Stimulated activated naive CD4-positive, alpha-beta T cell (primary cell): ENCODE measurements at regions not wholly inside any gene's neighbourhood (a gene's known extent, or its start where the extent isn't known, plus 50 kb on each side); places are given as distances from the start of the nearest gene placed in this dataset.

Source experiments
- DNase-seq, 6 experiments: peaks; one replicate each; lab custom pipeline; 2025; lab: John Stamatoyannopoulos, UW

- no peak for DNase-seq
Measured at GRCh38 chr3:72434296-72434695, 413.9 kb downstream of the SHQ1 start.

- no peak for DNase-seq
Measured at GRCh38 chr3:72432246-72432645, 416.0 kb downstream of the SHQ1 start.

- no peak for DNase-seq
Measured at GRCh38 chr3:72429589-72430353, 418.5 kb downstream of the SHQ1 start.

DNA sequence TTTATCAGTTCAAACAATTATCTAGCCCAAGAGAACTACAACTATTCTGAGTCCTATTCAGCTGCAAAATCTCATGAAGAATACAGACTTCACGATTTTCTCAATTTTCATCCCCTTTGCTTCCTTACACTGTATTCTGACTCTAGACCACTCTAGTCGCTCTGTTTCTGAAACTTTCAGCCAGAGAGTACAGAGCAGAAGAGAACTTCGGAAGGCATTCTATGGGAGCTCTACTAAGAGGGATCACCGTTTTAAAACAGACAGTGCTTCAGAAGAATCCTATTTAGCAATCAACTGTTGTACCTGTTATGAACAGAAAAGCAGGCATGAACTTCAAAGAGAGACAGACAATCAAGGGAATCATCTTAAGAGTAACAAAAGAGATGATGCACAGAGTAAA, 419.4 kb downstream of the SHQ1 start:
- no peak for DNase-seq

- no peak for DNase-seq
Measured at GRCh38 chr3:72427624-72428023, 420.6 kb downstream of the SHQ1 start.

- no peak for DNase-seq
Measured at GRCh38 chr3:72426618-72427397, 421.4 kb downstream of the SHQ1 start.

DNA sequence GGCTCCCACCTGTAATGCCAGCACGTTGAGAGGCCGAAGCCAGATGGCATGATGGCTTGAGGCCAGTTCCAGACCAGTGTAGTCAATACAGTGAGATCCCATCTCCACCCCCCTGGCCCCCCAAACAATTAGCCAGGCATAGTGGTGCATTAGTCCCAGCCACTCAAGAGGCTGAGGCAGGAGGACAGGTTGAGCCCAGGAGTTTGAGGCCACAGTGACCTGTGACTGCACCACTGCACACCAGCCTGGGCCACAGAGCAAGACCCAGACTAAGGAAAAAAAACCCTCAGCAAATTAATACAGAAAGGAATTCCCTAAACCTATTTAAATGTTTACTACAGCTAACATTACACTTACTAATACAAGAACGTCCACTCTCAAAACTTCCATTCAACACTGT, 424.6 kb downstream of the SHQ1 start:
- DNase-seq, result no peak

DNA sequence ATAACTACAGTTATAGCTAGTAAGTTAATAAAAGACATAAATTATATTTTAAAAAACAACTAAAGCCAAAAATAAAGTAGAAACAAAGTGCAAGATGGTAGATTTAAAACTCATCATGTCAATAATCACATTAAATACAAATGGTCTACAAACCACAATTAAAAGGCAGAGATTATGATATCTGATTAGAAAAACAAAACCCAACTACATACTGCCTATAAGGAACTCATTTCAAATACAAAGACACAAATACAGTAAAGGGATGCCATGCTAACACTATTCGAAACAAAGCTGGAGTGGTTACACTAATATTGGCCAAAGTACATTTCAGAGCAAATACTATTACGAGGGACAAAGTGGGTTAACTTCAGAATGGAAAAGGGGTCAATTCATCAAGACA, 426.5 kb downstream of the SHQ1 start:
- DNase-seq, result no peak

GRCh38 chr3:72421126-72421525, 427.1 kb downstream of the SHQ1 start:
- DNase-seq, result no peak

GRCh38 chr3:72418856-72419255, 429.4 kb downstream of the SHQ1 start:
- DNase-seq, result no peak

DNA sequence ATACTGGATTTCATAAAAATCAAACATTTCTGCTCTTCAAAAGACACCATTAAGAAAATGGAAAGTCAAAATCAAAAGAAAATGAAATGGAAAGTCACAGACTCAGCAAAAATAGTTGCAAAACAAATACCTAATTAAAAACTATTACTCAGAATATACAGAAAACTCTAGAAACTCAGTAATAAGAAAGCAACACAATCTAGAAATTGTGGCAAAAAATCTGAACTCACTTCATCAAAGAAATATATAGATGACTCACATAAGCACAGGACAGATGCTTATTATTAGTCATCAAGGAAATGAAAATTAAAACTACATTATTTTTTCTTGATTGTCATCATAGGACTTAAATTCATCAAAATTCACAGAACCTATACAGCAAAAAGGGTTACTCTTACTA, 430.0 kb downstream of the SHQ1 start:
- no peak for DNase-seq

DNA sequence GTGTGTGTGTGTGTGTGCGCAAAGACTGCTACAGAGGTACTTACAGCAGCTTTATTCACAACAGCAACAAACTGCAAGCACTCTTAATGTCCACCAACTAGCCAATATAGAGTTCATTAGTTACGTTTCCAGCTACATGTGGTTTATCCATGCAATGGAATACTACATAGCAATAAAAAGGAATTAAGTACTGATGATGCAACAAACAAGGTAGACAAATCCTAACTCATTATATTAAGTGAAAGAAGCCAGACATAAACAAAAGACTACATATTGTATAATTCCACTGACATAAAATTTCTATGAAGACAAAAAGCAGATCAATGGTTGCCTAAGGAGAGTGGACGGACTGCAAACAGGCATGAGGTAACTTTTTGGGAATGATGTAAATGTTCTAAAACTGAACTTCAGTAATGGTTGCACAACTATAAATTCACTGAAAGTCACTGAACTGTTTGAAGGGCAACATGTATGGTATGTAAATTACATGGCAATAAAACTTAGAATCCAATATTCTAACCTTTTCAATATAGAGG, 433.7 kb downstream of the SHQ1 start:
- DNase-seq, result no peak

DNA sequence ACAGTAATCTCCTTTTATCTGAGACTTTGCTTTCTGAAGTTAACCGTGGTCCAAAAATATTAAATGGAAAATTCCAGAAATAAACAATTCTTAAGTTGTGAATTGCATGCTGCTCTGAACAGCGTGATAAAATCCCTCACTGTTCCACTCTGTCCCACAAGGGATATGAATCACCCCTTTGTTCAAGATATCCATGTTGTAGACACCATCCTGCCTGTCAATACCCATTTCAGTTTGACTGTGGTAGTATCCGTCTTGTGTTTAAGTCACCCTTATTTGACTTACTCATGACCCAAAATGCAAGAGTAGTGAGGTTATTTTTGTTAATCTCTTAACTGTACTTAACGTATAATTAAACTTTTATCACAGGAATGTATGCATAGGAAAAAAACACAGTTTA, 435.0 kb downstream of the SHQ1 start:
- no peak for DNase-seq

DNA sequence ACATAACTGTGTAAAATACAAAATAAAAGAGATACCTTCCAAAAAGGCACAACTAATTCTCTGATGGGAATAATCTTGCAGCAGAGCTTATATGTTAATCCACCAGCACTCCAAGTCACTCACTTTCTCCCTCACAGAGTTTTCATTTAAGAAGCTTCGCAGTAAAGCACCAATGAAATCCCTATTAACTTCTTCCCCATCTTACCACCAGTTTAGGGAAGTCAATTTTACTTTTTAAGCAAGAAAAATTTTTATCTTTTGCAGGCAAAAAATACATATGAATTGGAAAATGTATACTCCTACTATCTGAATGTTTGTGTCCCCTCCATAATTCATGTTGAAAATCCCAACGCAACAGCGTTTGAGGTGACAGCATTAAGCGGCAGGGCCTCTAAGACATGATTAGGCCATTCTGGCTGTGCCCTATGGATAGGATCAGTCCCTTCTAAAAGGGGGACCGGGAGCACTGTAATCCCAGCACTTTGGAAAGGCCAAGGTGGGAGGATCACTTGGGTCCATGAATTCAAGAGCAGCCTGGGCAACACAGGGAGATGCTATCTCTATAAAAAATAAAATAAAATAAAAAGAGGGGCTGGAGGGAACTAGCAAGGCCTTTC, 435.8 kb downstream of the SHQ1 start:
- no peak for DNase-seq

DNA sequence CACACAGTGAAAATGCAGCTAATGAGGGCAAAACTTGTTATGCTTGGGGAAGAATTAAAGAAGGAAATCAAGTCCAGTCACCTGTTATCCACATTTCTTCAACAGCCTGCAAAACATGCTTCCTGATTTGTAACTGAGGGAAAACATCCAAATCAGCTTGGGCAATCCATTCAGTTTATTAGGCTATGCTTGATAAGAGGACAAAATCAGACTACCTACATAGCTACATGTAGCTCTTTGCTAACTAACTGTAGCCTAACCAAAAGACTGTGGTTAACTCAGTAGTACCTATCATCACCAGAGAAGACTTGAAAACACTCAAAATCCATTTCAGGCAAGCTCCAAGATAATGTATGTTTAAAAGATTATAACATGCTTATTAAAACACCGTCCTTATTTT, 436.4 kb downstream of the SHQ1 start:
- no peak for DNase-seq

DNA sequence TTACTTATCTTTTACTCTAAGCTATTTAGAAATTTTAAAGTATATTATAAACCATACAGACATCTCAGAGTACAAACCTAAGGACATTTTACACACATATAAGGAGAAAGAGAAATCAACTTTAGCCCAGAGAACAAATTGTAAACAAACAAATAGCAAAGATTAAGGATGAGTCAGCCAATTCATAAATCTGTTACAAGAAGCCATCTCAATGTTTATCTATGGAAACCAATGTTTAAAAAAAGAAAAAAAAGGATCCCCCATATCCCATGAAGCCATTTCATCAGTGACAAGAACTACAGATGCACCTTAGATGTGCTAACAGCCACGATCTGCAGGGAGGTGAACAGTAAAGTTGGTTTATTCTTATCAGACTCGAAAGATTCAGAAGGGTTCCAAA, 437.1 kb downstream of the SHQ1 start:
- no peak for DNase-seq

DNA sequence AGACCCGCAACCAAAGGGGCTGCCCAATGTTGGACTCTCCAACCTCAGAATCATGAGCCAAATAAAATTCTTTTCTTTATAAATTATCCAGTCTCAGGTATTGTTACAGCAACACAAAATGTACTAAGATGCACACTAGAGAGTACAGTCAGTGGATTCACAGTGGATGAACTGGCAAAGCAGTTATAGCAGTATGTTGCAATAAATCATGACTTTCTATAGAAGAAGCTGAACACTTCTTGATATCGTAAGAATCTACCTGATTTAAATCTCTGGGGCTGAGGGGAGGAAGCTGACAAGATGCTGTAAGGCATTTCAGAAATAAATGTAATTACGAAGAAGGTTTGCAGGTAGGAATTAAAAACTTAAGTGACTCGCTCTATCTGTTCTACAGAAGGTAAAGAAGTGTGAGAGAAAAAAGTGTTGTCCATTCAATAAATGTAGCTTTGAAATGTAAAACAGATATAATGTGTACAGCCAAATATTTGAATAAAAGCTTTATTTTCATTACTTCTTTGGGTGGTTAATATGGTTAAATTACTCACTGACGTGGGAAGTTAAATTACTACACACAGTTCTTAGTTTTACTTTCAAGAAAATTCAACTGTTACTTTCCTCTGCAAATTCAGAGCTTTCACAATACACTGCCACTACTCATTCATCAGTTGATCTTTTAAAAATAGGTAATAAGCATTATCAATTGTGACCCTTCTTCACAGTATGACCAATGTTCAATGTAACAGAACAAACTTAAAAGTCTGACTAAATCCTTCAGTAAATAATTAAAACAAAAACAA, 439.1 kb downstream of the SHQ1 start:
- DNase-seq, result no peak

DNA sequence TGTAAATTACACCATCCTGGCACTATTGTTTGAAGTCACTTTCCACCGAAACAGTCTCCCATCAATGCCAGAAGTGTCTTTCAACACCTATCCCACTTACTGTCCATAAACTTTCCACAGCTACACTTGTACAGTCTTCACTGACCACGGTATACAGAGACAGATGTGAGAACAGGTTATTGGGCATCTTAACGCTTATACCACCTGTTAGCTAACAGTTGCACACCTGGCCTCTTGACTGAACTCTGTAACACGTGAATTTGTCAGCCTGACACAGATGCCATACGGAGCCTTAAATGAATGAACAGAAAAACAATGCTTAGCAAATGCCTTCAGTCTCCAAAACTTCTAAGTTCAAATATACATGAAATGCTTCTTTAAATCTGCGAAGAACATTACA, 440.5 kb downstream of the SHQ1 start:
- DNase-seq, result no peak

DNA sequence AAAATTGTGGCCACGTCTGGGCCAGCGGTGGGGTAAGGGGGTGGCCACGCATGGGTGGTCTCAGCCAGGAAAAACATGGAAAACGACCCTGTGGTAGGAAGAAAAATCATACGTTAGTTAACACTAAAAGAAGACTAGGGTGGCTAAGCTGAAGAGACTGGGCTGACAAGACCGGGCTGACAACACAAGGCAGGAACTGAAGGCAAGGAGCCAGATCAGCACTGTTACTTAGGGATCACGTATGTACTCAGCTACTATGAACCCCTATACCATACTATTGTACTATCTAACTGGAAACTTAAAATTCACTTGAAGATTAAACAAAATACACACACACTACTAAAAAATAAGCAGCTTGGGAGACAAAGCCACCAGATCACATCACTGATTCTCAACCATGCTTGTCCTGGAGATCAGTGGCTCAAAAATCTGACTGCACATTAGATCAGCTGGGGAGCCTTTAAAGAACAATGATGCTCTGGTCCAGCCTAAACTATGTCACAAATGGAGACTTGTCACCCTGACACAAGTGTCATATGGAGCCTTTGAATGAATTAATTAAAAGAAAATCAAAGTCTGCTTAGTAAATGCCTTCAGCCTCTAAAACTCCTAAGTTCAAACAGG, 442.2 kb downstream of the SHQ1 start:
- no peak for DNase-seq

- DNase-seq, result no peak
Measured at GRCh38 chr3:72401005-72401545, 447.2 kb downstream of the SHQ1 start.

- DNase-seq, result no peak
Measured at GRCh38 chr3:72398781-72399180, 449.5 kb downstream of the SHQ1 start.
